Endometrial microvascular endothelial cells (primary cell): ENCODE measurements at regions not wholly inside any gene's neighbourhood (a gene's known extent, or its start where the extent isn't known, plus 50 kb on each side); places are given as distances from the start of the nearest gene placed in this dataset.

Experiments used
- in situ Hi-C: cut with HindIII; loops from 2 replicates; pipeline ENCODE4 v1.10.0; 2017; ENCODE audit warnings: low sequenced_read_pairs, low pct_unique_long_range_greater_than_20kb; ENCODE audit errors: inconsistent ontology term

GRCh38 chr10:78838141-78838657, 230.6 kb upstream of the ZMIZ1 start:
- in situ Hi-C loops = no loop called here

GRCh38 chr10:78843495-78843894, 225.3 kb upstream of the ZMIZ1 start:
- in situ Hi-C loops = no loop called here

GRCh38 chr10:78844960-78845607, 223.7 kb upstream of the ZMIZ1 start:
- in situ Hi-C loops = no loop called here

- in situ Hi-C loops = no loop called here
Measured at GRCh38 chr10:78846071-78846470, 222.7 kb upstream of the ZMIZ1 start.

- in situ Hi-C loops = no loop called here
Measured at GRCh38 chr10:78846760-78847159, 222.0 kb upstream of the ZMIZ1 start.

- in situ Hi-C loops = no loop called here
Measured at GRCh38 chr10:78847485-78847884, 221.3 kb upstream of the ZMIZ1 start.

GRCh38 chr10:78849115-78849514, 219.7 kb upstream of the ZMIZ1 start:
- in situ Hi-C loops = no loop called here

- in situ Hi-C loops = no loop called here
Measured at GRCh38 chr10:78849731-78850130, 219.0 kb upstream of the ZMIZ1 start.

- in situ Hi-C loops = no loop called here
Measured at GRCh38 chr10:78850644-78851435, 217.9 kb upstream of the ZMIZ1 start.

GRCh38 chr10:78851647-78852046, 217.1 kb upstream of the ZMIZ1 start:
- in situ Hi-C loops = no loop called here

- in situ Hi-C loops = no loop called here
Measured at GRCh38 chr10:78852466-78853240, 216.1 kb upstream of the ZMIZ1 start.

GRCh38 chr10:78853864-78854263, 214.9 kb upstream of the ZMIZ1 start:
- in situ Hi-C loops = no loop called here

- in situ Hi-C loops = no loop called here
Measured at GRCh38 chr10:78856421-78856820, 212.3 kb upstream of the ZMIZ1 start.

GRCh38 chr10:78857193-78857592, 211.6 kb upstream of the ZMIZ1 start:
- in situ Hi-C loops = no loop called here

GRCh38 chr10:78859266-78859665, 209.5 kb upstream of the ZMIZ1 start:
- in situ Hi-C loops = no loop called here

GRCh38 chr10:78859769-78860168, 209.0 kb upstream of the ZMIZ1 start:
- in situ Hi-C loops = no loop called here

GRCh38 chr10:78860260-78860914, 208.4 kb upstream of the ZMIZ1 start:
- in situ Hi-C loops = no loop called here

GRCh38 chr10:78861529-78862327, 207.0 kb upstream of the ZMIZ1 start:
- in situ Hi-C loops = no loop called here

GRCh38 chr10:78862328-78862640, 206.5 kb upstream of the ZMIZ1 start:
- in situ Hi-C loops = no loop called here
